GM23338 (cell line): ENCODE measurements at regions not wholly inside any gene's neighbourhood (a gene's known extent, or its start where the extent isn't known, plus 50 kb on each side); places are given as distances from the start of the nearest gene placed in this dataset.

Experiments
- ATAC-seq: fragments of 200-7000 bp; cut with Tn5 transposase; 3 replicates; pipeline ENCODE4 v1.9.1; 2020
- DNase-seq: peaks from one replicate; pipeline ENCODE4 v3.0.0-alpha.2; 2015; ENCODE audit warnings: low spot score
- H2AFZ ChIP-seq: fragments of 200-600 bp; sonication (generic); 2 replicates; pipeline ENCODE4 v1.8.0; 2016; ENCODE audit warnings: antibody characterized with exemption, mild to moderate bottlenecking, moderate library complexity
- H3F3A ChIP-seq: fragments of 200-600 bp; sonication (generic); replicated peaks from 2 replicates; pipeline ENCODE4 v1.8.0; 2017; ENCODE audit warnings: antibody characterized with exemption, mixed run types, low read depth
- H3K27ac ChIP-seq: fragments of 200-600 bp; sonication (generic); 2 replicates; pipeline ENCODE4 v1.6.1; 2016; ENCODE audit warnings: low read depth
- H3K27me3 ChIP-seq: fragments of 200-600 bp; sonication (generic); 2 replicates; pipeline ENCODE4 v1.8.0; 2016; ENCODE audit warnings: mild to moderate bottlenecking, mixed run types, moderate library complexity; ENCODE audit not compliant: insufficient read depth
- H3K36me3 ChIP-seq: fragments of 200-600 bp; sonication (generic); 2 replicates; pipeline ENCODE4 v1.8.0; 2016; ENCODE audit warnings: mild to moderate bottlenecking; ENCODE audit not compliant: insufficient read depth
- H3K4me1 ChIP-seq: fragments of 200-600 bp; sonication (generic); 2 replicates; pipeline ENCODE4 v1.8.0; 2016; ENCODE audit warnings: mild to moderate bottlenecking, moderate library complexity; ENCODE audit not compliant: insufficient read depth
- H3K4me2 ChIP-seq: fragments of 200-600 bp; sonication (generic); 2 replicates; pipeline ENCODE4 v1.7.1; 2017; ENCODE audit warnings: mixed run types
- H3K4me3 ChIP-seq: fragments of 200-600 bp; sonication (generic); 2 replicates; pipeline ENCODE4 v1.6.1; 2016; ENCODE audit warnings: mixed run types
- H3K79me2 ChIP-seq: fragments of 200-600 bp; sonication (generic); replicated peaks from 2 replicates; pipeline ENCODE4 v1.8.0; 2017; ENCODE audit warnings: mild to moderate bottlenecking; ENCODE audit not compliant: insufficient read depth
- H3K9me2 ChIP-seq: fragments of 200-600 bp; sonication (generic); 2 replicates; pipeline ENCODE4 v1.8.0; 2017; ENCODE audit not compliant: insufficient read depth
- H4K20me1 ChIP-seq: fragments of 200-600 bp; sonication (generic); replicated peaks from 2 replicates; pipeline ENCODE4 v1.8.0; 2017; ENCODE audit warnings: mild to moderate bottlenecking; ENCODE audit not compliant: insufficient read depth
- H3K27ac Mint-ChIP-seq: 2 replicates; pipeline ENCODE4 v1.8.0; 2020; ENCODE audit warnings: inconsistent platforms, mild to moderate bottlenecking, moderate library complexity, mixed read lengths
- H3K27me3 Mint-ChIP-seq: 3 replicates; pipeline ENCODE4 v1.8.0; 2022; ENCODE audit warnings: low read depth, mild to moderate bottlenecking, moderate library complexity, mixed read lengths, inconsistent platforms; ENCODE audit not compliant: insufficient read depth, poor library complexity
- H3K36me3 Mint-ChIP-seq: 3 replicates; pipeline ENCODE4 v1.8.0; 2021; ENCODE audit warnings: low read depth, mild to moderate bottlenecking, inconsistent platforms, moderate library complexity, mixed read lengths
- H3K4me1 Mint-ChIP-seq: 3 replicates; pipeline ENCODE4 v1.8.0; 2020; ENCODE audit warnings: mild to moderate bottlenecking, inconsistent platforms, mixed read lengths
- H3K4me3 Mint-ChIP-seq: 3 replicates; pipeline ENCODE4 v1.8.0; 2021; ENCODE audit warnings: moderate library complexity, mild to moderate bottlenecking, inconsistent platforms, mixed read lengths
- H3K9me3 Mint-ChIP-seq: 3 replicates; pipeline ENCODE4 v1.8.0; 2020; ENCODE audit warnings: moderate library complexity, mild to moderate bottlenecking, inconsistent platforms, mixed read lengths
- CREB1 ChIP-seq: fragments of 250-450 bp; sonication (Bioruptor Pico); IDR thresholded peaks from 2 replicates; pipeline ENCODE4 v1.5.0; 2020; ENCODE audit warnings: low read depth, mild to moderate bottlenecking, moderate library complexity
- CTCF ChIP-seq, 2 experiments: fragments of 200-600 bp in 1 of 2; sonication (generic) in 1 of 2; conservative IDR thresholded peaks; 2 replicates each; pipeline versions ENCODE4 v1.5.1 to v1.6.1; 2016 to 2017; ENCODE audit warnings: antibody characterized with exemption in 2 of 2, low read depth in 2 of 2, mild to moderate bottlenecking in 2 of 2, moderate library complexity in 1 of 2
- ETS1 ChIP-seq: IDR thresholded peaks from 2 replicates; pipeline ENCODE4 v1.6.1; 2016; ENCODE audit warnings: antibody characterized with exemption
- EZH2 ChIP-seq: fragments of 200-600 bp; sonication (generic); IDR thresholded peaks from one replicate; pipeline ENCODE4 v1.8.0; 2017; ENCODE audit warnings: antibody characterized with exemption, mild to moderate bottlenecking, low read depth; ENCODE audit not compliant: unreplicated experiment
- EZH2phosphoT487 ChIP-seq: fragments of 200-600 bp; sonication (generic); IDR thresholded peaks from one replicate; pipeline ENCODE4 v1.8.1; 2018; ENCODE audit warnings: antibody characterized with exemption; ENCODE audit not compliant: unreplicated experiment
- JUNB ChIP-seq: IDR thresholded peaks from one replicate; pipeline ENCODE4 v1.6.1; 2016; ENCODE audit warnings: antibody characterized with exemption; ENCODE audit not compliant: unreplicated experiment
- NANOG ChIP-seq: IDR thresholded peaks from 2 replicates; pipeline ENCODE4 v1.6.1; 2016; ENCODE audit warnings: antibody characterized with exemption, borderline replicate concordance
- POLR2AphosphoS5 ChIP-seq: IDR thresholded peaks from 2 replicates; pipeline ENCODE4 v1.6.1; 2016; ENCODE audit warnings: antibody characterized with exemption, low read depth
- REST ChIP-seq: IDR thresholded peaks from one replicate; pipeline ENCODE4 v1.6.1; 2018; ENCODE audit warnings: antibody characterized with exemption; ENCODE audit not compliant: unreplicated experiment
- STAT1 ChIP-seq: IDR thresholded peaks from one replicate; pipeline ENCODE4 v1.6.1; 2016; ENCODE audit warnings: antibody characterized with exemption; ENCODE audit not compliant: unreplicated experiment
- ZNF114 ChIP-seq: fragments of 250-450 bp; sonication (Bioruptor Pico); IDR thresholded peaks from 2 replicates; pipeline ENCODE4 v1.5.0; 2020; ENCODE audit warnings: mild to moderate bottlenecking, moderate library complexity
- ZNF331 ChIP-seq: fragments of 250-450 bp; sonication (Bioruptor Pico); IDR thresholded peaks from 2 replicates; pipeline ENCODE4 v1.5.0; 2020; ENCODE audit warnings: low read depth, mild to moderate bottlenecking, moderate library complexity
- ZNF462 ChIP-seq: fragments of 250-450 bp; sonication (Bioruptor Pico); IDR thresholded peaks from 2 replicates; pipeline ENCODE4 v1.5.0; 2020; ENCODE audit warnings: mild to moderate bottlenecking, moderate library complexity

GRCh38 chr14:61899497-61899896 lies 137.3 kb downstream of the SNAPC1 start:
- Mint-ChIP-seq H3K27ac (no peak overlapping the region), H3K4me1 (peaks cover 7% of the 10 kb centered on the region), H3K9me3 (no peaks in the 10 kb centered on the region), H3K36me3 (no peaks in the 10 kb centered on the region), H3K4me3 (no peak overlapping the region), H3K27me3 (no peaks in the 10 kb centered on the region)
- TF ChIP-seq CREB1 (CRISPR knock-in tag) (no peak), ETS1 (no peak), REST (no peak), ZNF462 (CRISPR knock-in tag) (no peak), ZNF114 (CRISPR knock-in tag) (no peak), STAT1 (no peak), NANOG (no peak), EZH2 (no peak), POLR2AphosphoS5 (no peak), CTCF (conservative IDR thresholded peaks at IDR 0.05; ENCODE audit: low read depth in 2 of 2) (no peak), JUNB (no peak), EZH2phosphoT487 (no peak), ZNF331 (CRISPR knock-in tag) (no peak)
- ATAC-seq, result no peak
- no peaks in the 10 kb centered on the region for H3K36me3 ChIP-seq
- 0 out of 2 replicates have a peak, but pooled peaks cover 3% of the 10 kb centered on the region for H3K9me2 ChIP-seq
- H3K27ac ChIP-seq, result no peak overlapping the region
- H3K27me3 ChIP-seq, result no peaks in the 10 kb centered on the region
- no peaks in the 10 kb centered on the region for H3K79me2 ChIP-seq
- H3K4me3 ChIP-seq, result no peak overlapping the region
- H3K4me1 ChIP-seq, result no peaks in the 10 kb centered on the region
- no peak overlapping the region for H3K4me2 ChIP-seq
- no peak for DNase-seq
- H3F3A ChIP-seq, result no peaks in the 10 kb centered on the region
- H2AFZ ChIP-seq, result no peak overlapping the region
- H4K20me1 ChIP-seq, result no peaks in the 10 kb centered on the region
